Parathyroid adenoma (tissue), 2 donors: ENCODE measurements at regions not wholly inside any gene's neighbourhood (a gene's known extent, or its start where the extent isn't known, plus 50 kb on each side); places are given as distances from the start of the nearest gene placed in this dataset.

Experiments used
- H2AFZ ChIP-seq: fragments of 300-600 bp; sonication (generic); one replicate; pipeline ENCODE4 v1.7.0; 2017; ENCODE audit warnings: antibody characterized with exemption, mild to moderate bottlenecking
- H3K27ac ChIP-seq: fragments of 300-600 bp; sonication (generic); one replicate; pipeline ENCODE4 v1.7.0; 2017
- H3K27me3 ChIP-seq: fragments of 300-600 bp; sonication (generic); one replicate; pipeline ENCODE4 v1.7.0; 2017; ENCODE audit warnings: low read length; ENCODE audit not compliant: control insufficient read depth, insufficient read depth
- H3K36me3 ChIP-seq: fragments of 300-600 bp; sonication (generic); one replicate; pipeline ENCODE4 v1.7.0; 2017; ENCODE audit warnings: low read length; ENCODE audit not compliant: control insufficient read depth, insufficient read depth
- H3K4me1 ChIP-seq: fragments of 300-600 bp; sonication (generic); one replicate; pipeline ENCODE4 v1.7.0; 2017; ENCODE audit warnings: control low read depth
- H3K4me2 ChIP-seq: fragments of 300-600 bp; sonication (generic); one replicate; pipeline ENCODE4 v1.7.0; 2017; ENCODE audit warnings: low read length
- H3K4me3 ChIP-seq: fragments of 300-600 bp; sonication (generic); one replicate; pipeline ENCODE4 v1.7.0; 2017; ENCODE audit warnings: low read depth, low read length
- H3K79me2 ChIP-seq: fragments of 300-600 bp; sonication (generic); one replicate; pipeline ENCODE4 v1.7.0; 2017; ENCODE audit warnings: control low read depth
- H3K9ac ChIP-seq: fragments of 300-600 bp; sonication (generic); one replicate; pipeline ENCODE4 v1.7.0; 2017; ENCODE audit warnings: mild to moderate bottlenecking
- H3K9me3 ChIP-seq: fragments of 300-600 bp; sonication (generic); one replicate; pipeline ENCODE4 v1.7.0; 2017; ENCODE audit warnings: low read length; ENCODE audit not compliant: control insufficient read depth
- TF ChIP-seq, protein P1 (sequence below): fragments of 300-600 bp; sonication (generic); IDR thresholded peaks from one replicate; pipeline ENCODE4 v1.7.0; 2017; ENCODE audit warnings: antibody characterized with exemption, mild to moderate bottlenecking
- donor health status: primary hyperparathyroidism.

- H3K4me1 ChIP-seq, result no peaks in the 10 kb centered on the region
- no peak overlapping the region for H3K9ac ChIP-seq
- no peak overlapping the region for H3K4me3 ChIP-seq
Measured at GRCh38 chrX:57977992-57978391, 67.7 kb upstream of the ZXDA start.

DNA sequence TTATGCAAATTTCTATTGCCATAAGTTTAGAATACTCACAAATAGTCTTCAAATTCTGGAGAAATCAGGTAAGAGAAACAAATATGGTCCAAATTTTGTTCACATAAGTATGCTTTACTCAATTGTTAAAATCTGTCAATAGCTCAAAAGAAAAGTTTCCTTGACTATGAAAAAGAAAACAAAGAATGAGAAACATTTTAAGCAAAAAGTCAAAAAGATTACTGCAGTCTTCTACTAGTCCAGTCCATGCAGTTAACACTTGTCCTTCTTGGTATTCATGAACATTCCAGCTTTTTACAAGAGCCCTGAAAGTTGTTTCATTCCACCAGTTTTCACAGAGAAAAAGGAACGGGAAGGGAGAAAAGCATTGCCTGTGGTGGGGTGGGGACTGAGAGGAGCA is 54.7 kb upstream of the ZXDA start:
- no peaks in the 10 kb centered on the region for H3K9me3 ChIP-seq
- no peak overlapping the region for H3K4me3 ChIP-seq
- no peaks in the 10 kb centered on the region for H3K36me3 ChIP-seq
- H2AFZ ChIP-seq, result no peak overlapping the region
- no peaks in the 10 kb centered on the region for H3K4me1 ChIP-seq
- H3K27me3 ChIP-seq, result no peaks in the 10 kb centered on the region
- no peaks in the 10 kb centered on the region for H3K79me2 ChIP-seq
- no peak overlapping the region for H3K27ac ChIP-seq
- H3K9ac ChIP-seq, result no peak overlapping the region
- H3K4me2 ChIP-seq, result no peak overlapping the region
- TF ChIP-seq, protein P1, sequence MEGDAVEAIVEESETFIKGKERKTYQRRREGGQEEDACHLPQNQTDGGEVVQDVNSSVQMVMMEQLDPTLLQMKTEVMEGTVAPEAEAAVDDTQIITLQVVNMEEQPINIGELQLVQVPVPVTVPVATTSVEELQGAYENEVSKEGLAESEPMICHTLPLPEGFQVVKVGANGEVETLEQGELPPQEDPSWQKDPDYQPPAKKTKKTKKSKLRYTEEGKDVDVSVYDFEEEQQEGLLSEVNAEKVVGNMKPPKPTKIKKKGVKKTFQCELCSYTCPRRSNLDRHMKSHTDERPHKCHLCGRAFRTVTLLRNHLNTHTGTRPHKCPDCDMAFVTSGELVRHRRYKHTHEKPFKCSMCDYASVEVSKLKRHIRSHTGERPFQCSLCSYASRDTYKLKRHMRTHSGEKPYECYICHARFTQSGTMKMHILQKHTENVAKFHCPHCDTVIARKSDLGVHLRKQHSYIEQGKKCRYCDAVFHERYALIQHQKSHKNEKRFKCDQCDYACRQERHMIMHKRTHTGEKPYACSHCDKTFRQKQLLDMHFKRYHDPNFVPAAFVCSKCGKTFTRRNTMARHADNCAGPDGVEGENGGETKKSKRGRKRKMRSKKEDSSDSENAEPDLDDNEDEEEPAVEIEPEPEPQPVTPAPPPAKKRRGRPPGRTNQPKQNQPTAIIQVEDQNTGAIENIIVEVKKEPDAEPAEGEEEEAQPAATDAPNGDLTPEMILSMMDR, result no peak

More at GRCh38 chrX:57977992-57978391, 67.7 kb upstream of the ZXDA start:
- Histone ChIP-seq H3K4me2 (no peak overlapping the region), H3K27ac (no peak overlapping the region), H2AFZ (no peak overlapping the region), H3K79me2 (no peaks in the 10 kb centered on the region), H3K36me3 (no peaks in the 10 kb centered on the region), H3K27me3 (no peaks in the 10 kb centered on the region), H3K9me3 (no peaks in the 10 kb centered on the region)
- TF ChIP-seq, protein P1, result no peak
